ENCODE measurements at regions not wholly inside any gene's neighbourhood (a gene's known extent, or its start where the extent isn't known, plus 50 kb on each side); places are given as distances from the start of the nearest gene placed in this dataset.
"Not testable (repeated sequence)": the region's sequence is repeated elsewhere in the genome, so short reads cannot be mapped to it uniquely, and the experiment has no call there.

GRCh38 chr3:59514865-59515482 is 465.1 kb upstream of the CFAP20DC start:
- CTCF ChIA-PET, result no interaction called here
- POLR2A ChIA-PET, result no interaction called here

GRCh38 chr3:59513570-59513969 is 463.7 kb upstream of the CFAP20DC start:
- CTCF ChIA-PET, result interaction anchor here (0.6 kb wide), 1 partner anchor 134 kb away, joined by 5 read pairs; no protein-coding TSS in a partner anchor

GRCh38 chr3:59512066-59512465 is 462.2 kb upstream of the CFAP20DC start:
- CTCF ChIA-PET, result no interaction called here
- POLR2A ChIA-PET, result no interaction called here

More at GRCh38 chr3:59513570-59513969, 463.7 kb upstream of the CFAP20DC start:
- POLR2A ChIA-PET, result no interaction called here

GRCh38 chr3:59510576-59510975 is 460.8 kb upstream of the CFAP20DC start:
- POLR2A ChIA-PET, result no interaction called here
- CTCF ChIA-PET, result no interaction called here

GRCh38 chr3:59508273-59508672 is 458.4 kb upstream of the CFAP20DC start:
- POLR2A ChIA-PET, result no interaction called here
- CTCF ChIA-PET, result no interaction called here

GRCh38 chr3:59506191-59506590 is 456.4 kb upstream of the CFAP20DC start:
- CTCF ChIA-PET, result no interaction called here
- POLR2A ChIA-PET, result no interaction called here

- POLR2A ChIA-PET, result no interaction called here
- CTCF ChIA-PET, result no interaction called here
Measured at GRCh38 chr3:59503441-59503840, 453.6 kb upstream of the CFAP20DC start.

- ChIA-PET CTCF (interaction anchor here (1.1 kb wide), 1 partner anchor 77 kb away, joined by 3 read pairs; no protein-coding TSS in a partner anchor), POLR2A (no interaction called here)
Measured at GRCh38 chr3:59502806-59503205, 453.0 kb upstream of the CFAP20DC start.

GRCh38 chr3:59499954-59500353 is 450.1 kb upstream of the CFAP20DC start:
- ChIA-PET POLR2A (no interaction called here), CTCF (no interaction called here)

- ChIA-PET CTCF (no interaction called here), POLR2A (no interaction called here)
Measured at GRCh38 chr3:59499000-59499399, 449.2 kb upstream of the CFAP20DC start.

- CTCF ChIA-PET, result no interaction called here
Measured at GRCh38 chr3:59496250-59496649, 446.4 kb upstream of the CFAP20DC start.

GRCh38 chr3:59494969-59495368 is 445.1 kb upstream of the CFAP20DC start:
- POLR2A ChIA-PET, CTCF ChIA-PET: not testable (repeated sequence)

More at GRCh38 chr3:59496250-59496649, 446.4 kb upstream of the CFAP20DC start:
- POLR2A ChIA-PET, result no interaction called here

- POLR2A ChIA-PET, result no interaction called here
- CTCF ChIA-PET, result no interaction called here
Measured at GRCh38 chr3:59486520-59486919, 436.7 kb upstream of the CFAP20DC start.

- POLR2A ChIA-PET, result no interaction called here
- CTCF ChIA-PET, result no interaction called here
Measured at GRCh38 chr3:59483191-59483590, 433.4 kb upstream of the CFAP20DC start.

- CTCF ChIA-PET, result no interaction called here
- POLR2A ChIA-PET, result no interaction called here
Measured at GRCh38 chr3:59482684-59483083, 432.9 kb upstream of the CFAP20DC start.

- POLR2A ChIA-PET, result no interaction called here
- CTCF ChIA-PET, result no interaction called here
Measured at GRCh38 chr3:59481776-59482400, 432.1 kb upstream of the CFAP20DC start.

- POLR2A ChIA-PET, result no interaction called here
- CTCF ChIA-PET, result no interaction called here
Measured at GRCh38 chr3:59480486-59480995, 430.7 kb upstream of the CFAP20DC start.

GRCh38 chr3:59473636-59474035 is 423.8 kb upstream of the CFAP20DC start:
- POLR2A ChIA-PET, result no interaction called here
- CTCF ChIA-PET, result no interaction called here

GRCh38 chr3:59472541-59472940 is 422.7 kb upstream of the CFAP20DC start:
- POLR2A ChIA-PET, result no interaction called here

GRCh38 chr3:59469948-59470723 is 420.3 kb upstream of the CFAP20DC start:
- ChIA-PET CTCF (interaction anchor here (1.2 kb wide), 1 partner anchor 50 kb away, joined by 3 read pairs; no protein-coding TSS in a partner anchor), POLR2A (no interaction called here)

More at GRCh38 chr3:59472541-59472940, 422.7 kb upstream of the CFAP20DC start:
- CTCF ChIA-PET, result no interaction called here

GRCh38 chr3:59467476-59467875 is 417.7 kb upstream of the CFAP20DC start:
- POLR2A ChIA-PET, result interaction anchor here (0.7 kb wide), 1 partner anchor 96 kb away, joined by 11 read pairs; no protein-coding TSS in a partner anchor
- CTCF ChIA-PET, result no interaction called here

Measured in activated CD8-positive, alpha-beta memory T cell treated with anti-CD3 and anti-CD28 coated beads for 36 hours (primary cell).